OCI-LY1 (cell line): ENCODE measurements at regions not wholly inside any gene's neighbourhood (a gene's known extent, or its start where the extent isn't known, plus 50 kb on each side); places are given as distances from the start of the nearest gene placed in this dataset.

ENCODE experiments used
- H2AFZ ChIP-seq: fragments of 200-600 bp; sonication (generic), shearing (Covaris generic); 2 replicates; pipeline ENCODE4 v1.6.0; 2014; ENCODE audit warnings: antibody characterized with exemption, mild to moderate bottlenecking, low read length
- H3F3A ChIP-seq: fragments of 200-600 bp; sonication (generic), shearing (Covaris generic); 2 replicates; pipeline ENCODE4 v1.6.0; 2014; ENCODE audit warnings: mild to moderate bottlenecking, antibody characterized with exemption, low read length, moderate library complexity; ENCODE audit not compliant: insufficient read depth
- H3K27ac ChIP-seq: fragments of 200-600 bp; sonication (generic); 2 replicates; pipeline ENCODE4 v1.5.1; 2014; ENCODE audit warnings: low read length, mixed run types, mild to moderate bottlenecking, low read depth; ENCODE audit not compliant: poor library complexity, severe bottlenecking
- H3K27me3 ChIP-seq: fragments of 200-600 bp; sonication (generic); 2 replicates; pipeline ENCODE4 v1.6.0; 2014; ENCODE audit warnings: antibody characterized with exemption, mild to moderate bottlenecking, low read length, moderate library complexity; ENCODE audit not compliant: insufficient read depth
- H3K36me3 ChIP-seq: fragments of 200-600 bp; sonication (generic); 2 replicates; pipeline ENCODE4 v1.6.1; 2014; ENCODE audit warnings: mild to moderate bottlenecking, antibody characterized with exemption, low read length, moderate library complexity, mixed read lengths; ENCODE audit not compliant: insufficient read depth
- H3K4me1 ChIP-seq: fragments of 200-600 bp; sonication (generic); 2 replicates; pipeline ENCODE4 v1.5.1; 2014; ENCODE audit warnings: mild to moderate bottlenecking, low read length, moderate library complexity; ENCODE audit not compliant: insufficient read depth, severe bottlenecking
- H3K4me2 ChIP-seq: fragments of 200-600 bp; sonication (generic), shearing (Covaris generic); 2 replicates; pipeline ENCODE4 v1.6.1; 2014; ENCODE audit warnings: low read length
- H3K4me3 ChIP-seq: fragments of 200-600 bp; sonication (generic); 2 replicates; pipeline ENCODE4 v1.5.1; 2014; ENCODE audit warnings: low read length, low read depth, mild to moderate bottlenecking, mixed read lengths; ENCODE audit not compliant: poor library complexity, severe bottlenecking
- H3K79me2 ChIP-seq: fragments of 200-600 bp; shearing (Covaris generic); 2 replicates; pipeline ENCODE4 v1.6.1; 2016; ENCODE audit warnings: mixed run types, low read length, mixed read lengths; ENCODE audit not compliant: insufficient read depth
- H3K9ac ChIP-seq: fragments of 200-600 bp; sonication (generic), shearing (Covaris generic); 2 replicates; pipeline ENCODE4 v1.6.1; 2014; ENCODE audit warnings: mild to moderate bottlenecking, low read length, mixed read lengths
- H3K9me2 ChIP-seq: fragments of 200-600 bp; sonication (generic), shearing (Covaris generic); 2 replicates; pipeline ENCODE4 v1.6.1; 2014; ENCODE audit warnings: low read depth, mild to moderate bottlenecking, low read length, mixed read lengths
- H3K9me3 ChIP-seq: fragments of 200-600 bp; shearing (Covaris generic); 2 replicates; pipeline ENCODE4 v1.6.1; 2014; ENCODE audit warnings: low read length, mixed read lengths
- H4K20me1 ChIP-seq: fragments of 200-600 bp; sonication (generic), shearing (Covaris generic); 2 replicates; pipeline ENCODE4 v1.6.0; 2016; ENCODE audit warnings: mild to moderate bottlenecking, low read length; ENCODE audit not compliant: insufficient read depth
- EZH2 ChIP-seq: fragments of 200-600 bp; sonication (generic), shearing (Covaris generic); IDR thresholded peaks from 2 replicates; pipeline ENCODE4 v1.8.0; 2017; ENCODE audit warnings: borderline replicate concordance, mixed run types, mild to moderate bottlenecking, antibody characterized with exemption, low read length, moderate library complexity, mixed read lengths
- TF ChIP-seq, protein P1 (sequence below): fragments of 200-600 bp; sonication (generic), shearing (Covaris generic); IDR thresholded peaks from 2 replicates; pipeline ENCODE4 v1.5.1; 2017; ENCODE audit warnings: mild to moderate bottlenecking, antibody characterized with exemption, low read length, moderate library complexity, mixed read lengths

DNA sequence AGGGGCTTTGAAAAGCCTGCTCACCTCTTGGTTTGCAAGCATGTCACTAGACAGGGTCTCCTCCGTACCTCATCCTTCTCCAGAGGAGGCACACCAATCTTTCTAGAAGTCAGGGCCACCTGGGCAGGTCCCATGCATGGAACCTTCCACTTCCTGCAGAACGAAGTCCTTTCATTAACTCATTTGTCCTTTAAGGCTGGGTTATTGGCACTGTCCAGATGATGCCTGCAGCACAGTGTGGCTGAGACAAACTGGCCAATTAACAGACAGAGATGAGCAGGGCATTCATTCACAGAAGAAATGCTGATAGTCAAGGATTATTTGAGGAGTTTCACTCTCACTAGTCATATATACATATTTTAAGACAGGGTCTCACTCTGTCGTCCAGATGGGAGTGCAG lies 245.3 kb downstream of the TFCP2L1 start:
- H4K20me1 ChIP-seq, result no peaks in the 10 kb centered on the region
- H3K9me2 ChIP-seq, result no peaks in the 10 kb centered on the region
- no peak overlapping the region for H3K9ac ChIP-seq
- no peak overlapping the region for H3K27ac ChIP-seq
- H3K27me3 ChIP-seq, result no peaks in the 10 kb centered on the region
- no peak overlapping the region for H3K4me2 ChIP-seq
- no peak overlapping the region for H3K4me3 ChIP-seq
- H3F3A ChIP-seq, result no peaks in the 10 kb centered on the region
- TF ChIP-seq, protein P1, sequence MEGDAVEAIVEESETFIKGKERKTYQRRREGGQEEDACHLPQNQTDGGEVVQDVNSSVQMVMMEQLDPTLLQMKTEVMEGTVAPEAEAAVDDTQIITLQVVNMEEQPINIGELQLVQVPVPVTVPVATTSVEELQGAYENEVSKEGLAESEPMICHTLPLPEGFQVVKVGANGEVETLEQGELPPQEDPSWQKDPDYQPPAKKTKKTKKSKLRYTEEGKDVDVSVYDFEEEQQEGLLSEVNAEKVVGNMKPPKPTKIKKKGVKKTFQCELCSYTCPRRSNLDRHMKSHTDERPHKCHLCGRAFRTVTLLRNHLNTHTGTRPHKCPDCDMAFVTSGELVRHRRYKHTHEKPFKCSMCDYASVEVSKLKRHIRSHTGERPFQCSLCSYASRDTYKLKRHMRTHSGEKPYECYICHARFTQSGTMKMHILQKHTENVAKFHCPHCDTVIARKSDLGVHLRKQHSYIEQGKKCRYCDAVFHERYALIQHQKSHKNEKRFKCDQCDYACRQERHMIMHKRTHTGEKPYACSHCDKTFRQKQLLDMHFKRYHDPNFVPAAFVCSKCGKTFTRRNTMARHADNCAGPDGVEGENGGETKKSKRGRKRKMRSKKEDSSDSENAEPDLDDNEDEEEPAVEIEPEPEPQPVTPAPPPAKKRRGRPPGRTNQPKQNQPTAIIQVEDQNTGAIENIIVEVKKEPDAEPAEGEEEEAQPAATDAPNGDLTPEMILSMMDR, result no peak
- TF ChIP-seq EZH2, result no peak
- H3K4me1 ChIP-seq, result no peaks in the 10 kb centered on the region
- no peaks in the 10 kb centered on the region for H3K9me3 ChIP-seq
- no peaks in the 10 kb centered on the region for H3K36me3 ChIP-seq
- H3K79me2 ChIP-seq, result no peaks in the 10 kb centered on the region
- H2AFZ ChIP-seq, result no peak overlapping the region

DNA sequence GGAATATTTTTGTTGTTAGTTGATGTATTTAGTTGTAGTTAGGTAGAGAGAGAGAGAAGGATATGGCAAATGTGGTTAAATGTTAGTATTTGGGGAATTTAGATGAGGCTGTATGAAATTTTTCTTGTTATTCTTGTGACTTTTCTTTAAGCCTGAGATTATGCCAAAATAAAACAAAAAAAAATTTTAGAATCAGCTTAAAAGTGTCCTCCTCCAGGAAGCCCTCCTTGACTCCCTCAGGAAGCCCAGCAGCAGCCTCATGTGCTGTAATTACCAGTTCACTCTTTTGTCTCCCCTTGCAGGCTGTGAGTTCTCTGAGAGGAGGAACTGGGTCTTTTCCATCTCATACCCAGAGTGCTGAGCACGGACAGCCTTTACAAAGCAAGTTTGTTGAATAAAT lies 243.5 kb downstream of the TFCP2L1 start:
- Histone ChIP-seq H3K27ac (no peak overlapping the region), H3K9me2 (no peaks in the 10 kb centered on the region), H3K36me3 (no peaks in the 10 kb centered on the region), H3K4me1 (no peaks in the 10 kb centered on the region), H3K9ac (no peak overlapping the region), H3K79me2 (no peaks in the 10 kb centered on the region), H3K4me3 (no peak overlapping the region), H3K4me2 (no peak overlapping the region), H3K9me3 (no peaks in the 10 kb centered on the region), H2AFZ (no peak overlapping the region), H3K27me3 (no peaks in the 10 kb centered on the region), H4K20me1 (no peaks in the 10 kb centered on the region), H3F3A (no peaks in the 10 kb centered on the region)
- no peak for TF ChIP-seq EZH2
- TF ChIP-seq, protein P1, result no peak

DNA sequence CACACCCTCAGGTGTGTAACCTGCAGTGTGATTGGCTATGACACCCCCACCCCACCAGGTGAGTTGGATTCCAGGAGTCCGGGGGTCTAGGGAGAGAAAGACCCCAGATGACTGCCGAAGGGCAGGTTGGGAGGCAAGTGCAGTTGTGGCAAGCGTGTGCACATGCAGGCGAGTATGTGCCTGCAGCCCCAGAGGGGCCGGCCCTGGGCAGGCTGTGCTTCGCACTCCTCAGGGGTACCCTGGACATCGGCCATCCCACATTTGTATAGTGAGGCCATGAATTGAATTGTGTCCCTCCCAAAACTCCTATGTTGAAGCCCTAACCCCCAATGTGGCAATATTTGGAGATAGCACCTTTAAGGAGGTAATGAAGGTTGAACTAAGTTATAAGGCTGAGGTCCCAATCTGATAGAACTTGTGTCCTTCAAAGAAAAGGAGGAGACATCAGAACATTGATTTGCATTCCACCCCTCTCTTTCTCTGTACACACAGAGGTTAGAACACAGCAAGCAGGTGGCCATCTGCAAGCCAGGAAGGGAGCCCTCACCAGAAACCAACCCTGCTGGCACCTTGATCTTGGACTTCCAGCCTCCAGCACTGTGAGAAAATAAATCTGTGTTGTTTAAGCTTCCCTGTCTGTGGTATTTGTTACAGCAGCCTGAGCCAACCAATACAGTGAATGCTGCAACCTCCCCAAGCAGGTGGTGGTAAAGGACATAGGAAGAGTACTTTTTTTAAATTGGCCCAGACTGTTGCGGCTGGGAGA lies 241.8 kb downstream of the TFCP2L1 start:
- no peaks in the 10 kb centered on the region for H3K4me1 ChIP-seq
- H3K27ac ChIP-seq, result no peak overlapping the region
- no peaks in the 10 kb centered on the region for H3F3A ChIP-seq
- H3K27me3 ChIP-seq, result no peaks in the 10 kb centered on the region
- no peaks in the 10 kb centered on the region for H3K79me2 ChIP-seq
- no peak for TF ChIP-seq EZH2
- no peaks in the 10 kb centered on the region for H4K20me1 ChIP-seq
- H2AFZ ChIP-seq, result no peak overlapping the region
- no peaks in the 10 kb centered on the region for H3K36me3 ChIP-seq
- no peak overlapping the region for H3K9ac ChIP-seq
- no peaks in the 10 kb centered on the region for H3K9me2 ChIP-seq
- H3K4me3 ChIP-seq, result no peak overlapping the region
- H3K9me3 ChIP-seq, result no peaks in the 10 kb centered on the region
- H3K4me2 ChIP-seq, result no peak overlapping the region

DNA sequence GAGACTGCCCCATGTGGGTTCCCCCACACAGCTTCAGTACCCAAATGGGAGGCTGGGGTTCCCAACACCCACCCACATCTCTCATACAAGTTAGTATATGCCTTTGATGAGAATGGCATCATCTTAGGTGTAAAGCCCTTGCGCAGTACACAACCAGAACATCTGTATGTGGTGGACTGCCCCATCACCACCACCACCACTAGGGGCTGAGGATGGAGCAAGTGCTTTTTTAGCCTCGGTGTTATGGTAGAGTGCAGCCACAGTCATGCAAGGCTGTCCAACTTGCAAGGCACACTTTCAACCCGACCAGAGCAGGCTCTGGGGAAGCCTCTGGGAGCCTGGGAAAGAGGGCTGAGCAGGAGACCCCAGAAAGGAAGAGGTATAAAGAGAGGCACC lies 241.2 kb downstream of the TFCP2L1 start:
- no peaks in the 10 kb centered on the region for H3K9me2 ChIP-seq
- H3K27ac ChIP-seq, result no peak overlapping the region
- no peak overlapping the region for H2AFZ ChIP-seq
- no peak overlapping the region for H3K4me2 ChIP-seq
- no peaks in the 10 kb centered on the region for H3K4me1 ChIP-seq
- no peaks in the 10 kb centered on the region for H3K27me3 ChIP-seq
- no peaks in the 10 kb centered on the region for H3K79me2 ChIP-seq
- H3F3A ChIP-seq, result no peaks in the 10 kb centered on the region
- H3K36me3 ChIP-seq, result no peaks in the 10 kb centered on the region
- H3K4me3 ChIP-seq, result no peak overlapping the region
- no peak overlapping the region for H3K9ac ChIP-seq
- H4K20me1 ChIP-seq, result no peaks in the 10 kb centered on the region
- no peaks in the 10 kb centered on the region for H3K9me3 ChIP-seq
- TF ChIP-seq, protein P1, result no peak
- TF ChIP-seq EZH2, result no peak
